GM21529 (cell line): ENCODE measurements at regions not wholly inside any gene's neighbourhood (a gene's known extent, or its start where the extent isn't known, plus 50 kb on each side); places are given as distances from the start of the nearest gene placed in this dataset.
"Not testable (repeated sequence)": the region's sequence is repeated elsewhere in the genome, so short reads cannot be mapped to it uniquely, and the experiment has no call there.

Experiments
- ATAC-seq: cut with Tn5 transposase; IDR thresholded peaks from one replicate; pipeline ENCODE4 v1.9.1; 2021; ENCODE audit not compliant: unreplicated experiment

GRCh38 chr21:25489673-25490072, 117.6 kb downstream of the MRPL39 start:
- ATAC-seq: no peak

GRCh38 chr21:25487046-25487594, 120.2 kb downstream of the MRPL39 start:
- peak; percentile 61 for ATAC-seq

GRCh38 chr21:25485914-25486313, 121.4 kb downstream of the MRPL39 start:
- ATAC-seq: no peak

- ATAC-seq: no peak
Measured at GRCh38 chr21:25467896-25468295, 139.4 kb downstream of the MRPL39 start.

GRCh38 chr21:25467071-25467470, 140.2 kb downstream of the MRPL39 start:
- not testable (repeated sequence) for ATAC-seq

- no peak for ATAC-seq
Measured at GRCh38 chr21:25466470-25466869, 140.8 kb downstream of the MRPL39 start.

- no peak for ATAC-seq
Measured at GRCh38 chr21:25465263-25465662, 142.0 kb downstream of the MRPL39 start.

- peak; percentile 54 for ATAC-seq
Measured at GRCh38 chr21:25464275-25464674, 143.0 kb downstream of the MRPL39 start.

GRCh38 chr21:25462517-25462971, 144.7 kb downstream of the MRPL39 start:
- peak; percentile 55 for ATAC-seq

- no peak for ATAC-seq
Measured at GRCh38 chr21:25461725-25462124, 145.6 kb downstream of the MRPL39 start.

- no peak for ATAC-seq
Measured at GRCh38 chr21:25459993-25460392, 147.3 kb downstream of the MRPL39 start.

- ATAC-seq: no peak
Measured at GRCh38 chr21:25459365-25459764, 147.9 kb downstream of the MRPL39 start.

- no peak for ATAC-seq
Measured at GRCh38 chr21:25458484-25458883, 148.8 kb downstream of the MRPL39 start.

- no peak for ATAC-seq
Measured at GRCh38 chr21:25457946-25458345, 149.3 kb downstream of the MRPL39 start.

- ATAC-seq: peak; percentile 65
Measured at GRCh38 chr21:25457411-25457810, 149.9 kb downstream of the MRPL39 start.

- ATAC-seq: peak; percentile 42
Measured at GRCh38 chr21:25456672-25457071, 150.6 kb downstream of the MRPL39 start.

GRCh38 chr21:25453524-25453923, 153.8 kb downstream of the MRPL39 start:
- ATAC-seq: no peak

- ATAC-seq: no peak
Measured at GRCh38 chr21:25449950-25450349, 157.3 kb downstream of the MRPL39 start.

GRCh38 chr21:25441835-25442234, 165.4 kb downstream of the MRPL39 start:
- ATAC-seq: no peak

- ATAC-seq: not testable (repeated sequence)
Measured at GRCh38 chr21:25437465-25437864, 169.8 kb downstream of the MRPL39 start.

GRCh38 chr21:25428537-25428936, 178.7 kb downstream of the MRPL39 start:
- ATAC-seq: peak; percentile 48

- ATAC-seq: no peak
Measured at GRCh38 chr21:25427828-25428227, 179.5 kb downstream of the MRPL39 start.

GRCh38 chr21:25426580-25426979, 180.7 kb downstream of the MRPL39 start:
- no peak for ATAC-seq
